ENCODE measurements at regions not wholly inside any gene's neighbourhood (a gene's known extent, or its start where the extent isn't known, plus 50 kb on each side); places are given as distances from the start of the nearest gene placed in this dataset.

- WGBS (ENCODE audit: insufficient coverage) = 91% methylated on average over 1 of the region's 2 CpGs
- Histone ChIP-seq H3K4me3 (ENCODE audit: control extremely low read depth in 1 of 5, extremely low read depth in 1 of 5, insufficient read depth in 1 of 5, low read depth in 2 of 5, low read length in 4 of 5) (no peak overlapping the region), H3K4me1 (ENCODE audit: control insufficient read depth in 2 of 2, insufficient read depth in 2 of 2, low read length in 2 of 2) (peaks cover 61 to 63% of the 10 kb centered on the region in 2 donors), H3K4me2 (replicated peaks; ENCODE audit: low read depth, low read length, poor library complexity, severe bottlenecking) (peak overlapping the region; percentile 66), H3K27me3 (replicated peaks in 1 of 4; ENCODE audit: control extremely low read depth in 1 of 4, control insufficient read depth in 3 of 4, insufficient read depth in 4 of 4, low read length in 3 of 4) (no peaks in the 10 kb centered on the region), H3K27ac (ENCODE audit: low read length in 2 of 2) (peak overlapping the region in 1 of 2 donors; percentile 60), H3K9me3 (ENCODE audit: control extremely low read depth in 1 of 3, control insufficient read depth in 2 of 3, insufficient read depth in 1 of 3, low read length in 2 of 3) (peaks cover 0 to 42% (median 21%) of the 10 kb centered on the region in 3 donors), H3K79me2 (ENCODE audit: control insufficient read depth, insufficient read depth, low read length) (no peaks in the 10 kb centered on the region), H4K20me1 (ENCODE audit: control insufficient read depth, insufficient read depth, low read length, poor library complexity, severe bottlenecking) (no peaks in the 10 kb centered on the region), H2AFZ (ENCODE audit: insufficient read depth, low read depth, low read length, poor library complexity, severe bottlenecking) (peak overlapping the region; percentile 5), H3K9ac (ENCODE audit: low read length) (no peak overlapping the region), H3K36me3 (replicated peaks in 1 of 2; ENCODE audit: control extremely low read depth in 1 of 2, control insufficient read depth in 1 of 2, extremely low read depth in 1 of 2, insufficient read depth in 2 of 2, low read length in 1 of 2) (no peaks in the 10 kb centered on the region)
- CTCF ChIA-PET = interaction anchor here (1.3 kb wide), 1 partner anchor 347 kb away, joined by 3 read pairs; no protein-coding TSS in a partner anchor
- Mint-ChIP-seq H3K9me3 (ENCODE audit: insufficient read depth) (peaks cover 9% of the 10 kb centered on the region), H3K4me1 (peaks cover 84% of the 10 kb centered on the region), H3K27me3 (no peaks in the 10 kb centered on the region), H3K27ac (peak overlapping the region; percentile 64), H3K4me3 (peak overlapping the region; percentile 76)
- TF ChIP-seq EZH2 (IDR thresholded peaks at IDR 0.05; ENCODE audit: borderline replicate concordance, insufficient read depth, low read depth, low read length, poor library complexity, severe bottlenecking) = no peak
- TF ChIP-seq CTCF (IDR thresholded peaks at IDR 0.05) = no peak
- POLR2A ChIA-PET = no interaction called here
- no peak for ATAC-seq (ENCODE audit: low read depth)
- intact Hi-C loops (cut with micrococcal nuclease) = loop anchor here (10.0 kb wide), 1 partner anchor 282 kb away; no protein-coding TSS in a partner anchor
- no peak for DNase-seq
Observed at GRCh38 chr2:12037301-12037700, 290.9 kb downstream of the LPIN1 start.

GRCh38 chr2:12041236-12041635 is 294.8 kb downstream of the LPIN1 start:
- DNase-seq = no peak
- ChIA-PET POLR2A (no interaction called here), CTCF (interaction anchor here (1.4 kb wide), 1 partner anchor 674 kb away, joined by 4 read pairs; no protein-coding TSS in a partner anchor)
- no peak for TF ChIP-seq EZH2 (IDR thresholded peaks at IDR 0.05; ENCODE audit: borderline replicate concordance, insufficient read depth, low read depth, low read length, poor library complexity, severe bottlenecking)
- Mint-ChIP-seq H3K4me1 (peaks cover 82% of the 10 kb centered on the region), H3K4me3 (no peak overlapping the region), H3K27ac (no peak overlapping the region), H3K9me3 (ENCODE audit: insufficient read depth) (peaks cover 9% of the 10 kb centered on the region), H3K27me3 (no peaks in the 10 kb centered on the region)
- intact Hi-C loops (cut with micrococcal nuclease) = loop anchor here (5.0 to 10.0 kb wide), 3 partner anchors 86 to 544 kb away; no protein-coding TSS in a partner anchor
- Histone ChIP-seq H3K36me3 (replicated peaks in 1 of 2; ENCODE audit: control extremely low read depth in 1 of 2, control insufficient read depth in 1 of 2, extremely low read depth in 1 of 2, insufficient read depth in 2 of 2, low read length in 1 of 2) (no peaks in the 10 kb centered on the region), H4K20me1 (ENCODE audit: control insufficient read depth, insufficient read depth, low read length, poor library complexity, severe bottlenecking) (no peaks in the 10 kb centered on the region), H3K27ac (ENCODE audit: low read length in 2 of 2) (no peak overlapping the region), H3K4me1 (ENCODE audit: control insufficient read depth in 2 of 2, insufficient read depth in 2 of 2, low read length in 2 of 2) (peaks cover 63 to 64% of the 10 kb centered on the region in 2 donors), H3K27me3 (replicated peaks in 1 of 4; ENCODE audit: control extremely low read depth in 1 of 4, control insufficient read depth in 3 of 4, insufficient read depth in 4 of 4, low read length in 3 of 4) (no peaks in the 10 kb centered on the region), H3K79me2 (ENCODE audit: control insufficient read depth, insufficient read depth, low read length) (no peaks in the 10 kb centered on the region), H2AFZ (ENCODE audit: insufficient read depth, low read depth, low read length, poor library complexity, severe bottlenecking) (no peak overlapping the region), H3K9me3 (ENCODE audit: control extremely low read depth in 1 of 3, control insufficient read depth in 2 of 3, insufficient read depth in 1 of 3, low read length in 2 of 3) (peaks cover 0 to 45% (median 21%) of the 10 kb centered on the region in 3 donors), H3K4me2 (replicated peaks; ENCODE audit: low read depth, low read length, poor library complexity, severe bottlenecking) (no peak overlapping the region), H3K9ac (ENCODE audit: low read length) (no peak overlapping the region), H3K4me3 (ENCODE audit: control extremely low read depth in 1 of 5, extremely low read depth in 1 of 5, insufficient read depth in 1 of 5, low read depth in 2 of 5, low read length in 4 of 5) (no peak overlapping the region)
- 100% methylated on average over 3 of the region's 6 CpGs for WGBS (ENCODE audit: insufficient coverage)
- no peak for ATAC-seq (ENCODE audit: low read depth)

Data from B cell (primary cell).